ENCODE measurements at regions not wholly inside any gene's neighbourhood (a gene's known extent, or its start where the extent isn't known, plus 50 kb on each side); places are given as distances from the start of the nearest gene placed in this dataset.

GRCh38 chrX:7385131-7385530 lies 237.2 kb upstream of the PUDP start:
- in situ Hi-C loops (cut with MboI; ENCODE audit: low sequenced_read_pairs, unreplicated experiment): no loop called here
- no peak for TF ChIP-seq CTCF (IDR thresholded peaks at IDR 0.05; ENCODE audit: borderline replicate concordance, control extremely low read depth, extremely low read depth, insufficient read depth, missing control alignments)
- DNase-seq (ENCODE audit: low spot score): no peak

- in situ Hi-C loops (cut with MboI; ENCODE audit: low sequenced_read_pairs, unreplicated experiment): no loop called here
- no peak for TF ChIP-seq CTCF (IDR thresholded peaks at IDR 0.05; ENCODE audit: borderline replicate concordance, control extremely low read depth, extremely low read depth, insufficient read depth, missing control alignments)
These were observed 230.5 kb upstream of the PUDP start for GRCh38 chrX:7378406-7378805.

DNA sequence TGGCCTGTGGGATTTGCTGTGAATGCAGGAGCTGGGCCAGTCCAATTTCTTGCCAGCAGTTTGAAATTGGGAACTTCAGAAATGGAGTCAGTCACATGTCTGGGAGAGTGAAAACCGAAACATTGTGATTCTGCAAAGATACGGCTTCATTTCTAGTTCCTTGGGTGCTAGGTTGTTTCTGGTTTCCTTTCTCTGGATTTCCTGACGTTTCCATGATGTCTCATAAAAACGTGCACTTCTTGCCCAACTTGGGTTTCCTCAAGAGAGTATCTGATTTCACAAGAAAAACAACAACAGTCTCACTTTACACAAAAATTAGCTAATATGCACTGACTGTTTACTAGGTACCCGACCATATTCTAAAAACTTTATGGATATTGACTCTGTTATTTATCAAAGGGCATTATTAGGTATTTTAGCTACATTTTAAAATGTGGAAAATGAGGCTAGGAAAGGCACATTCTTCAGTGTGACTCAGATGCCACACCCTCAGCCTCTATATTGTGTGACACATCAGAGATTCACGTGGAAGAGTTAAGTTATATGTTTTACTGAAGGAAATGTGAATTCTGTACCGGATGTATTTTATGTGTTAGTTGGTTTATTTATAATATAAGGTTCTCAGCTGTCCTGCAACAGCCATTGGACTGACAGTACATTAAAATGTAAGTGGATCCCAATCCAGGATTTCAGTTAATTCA lies 225.0 kb upstream of the PUDP start:
- no peak for TF ChIP-seq CTCF (IDR thresholded peaks at IDR 0.05; ENCODE audit: borderline replicate concordance, control extremely low read depth, extremely low read depth, insufficient read depth, missing control alignments)
- in situ Hi-C loops (cut with MboI; ENCODE audit: low sequenced_read_pairs, unreplicated experiment): no loop called here
- no peak for DNase-seq (ENCODE audit: low spot score)

More at GRCh38 chrX:7378406-7378805, 230.5 kb upstream of the PUDP start:
- no peak for DNase-seq (ENCODE audit: low spot score)

GRCh38 chrX:7362111-7362510 lies 214.2 kb upstream of the PUDP start:
- TF ChIP-seq CTCF (IDR thresholded peaks at IDR 0.05; ENCODE audit: borderline replicate concordance, control extremely low read depth, extremely low read depth, insufficient read depth, missing control alignments): no peak
- no peak for DNase-seq (ENCODE audit: low spot score)
- in situ Hi-C loops (cut with MboI; ENCODE audit: low sequenced_read_pairs, unreplicated experiment): no loop called here

- DNase-seq (ENCODE audit: low spot score): no peak
- TF ChIP-seq CTCF (IDR thresholded peaks at IDR 0.05; ENCODE audit: borderline replicate concordance, control extremely low read depth, extremely low read depth, insufficient read depth, missing control alignments): no peak
- in situ Hi-C loops (cut with MboI; ENCODE audit: low sequenced_read_pairs, unreplicated experiment): no loop called here
These were observed 204.0 kb upstream of the PUDP start for GRCh38 chrX:7351926-7352325.

GRCh38 chrX:7347465-7347864 lies 199.5 kb upstream of the PUDP start:
- in situ Hi-C loops (cut with MboI; ENCODE audit: low sequenced_read_pairs, unreplicated experiment): no loop called here
- no peak for DNase-seq (ENCODE audit: low spot score)
- TF ChIP-seq CTCF (IDR thresholded peaks at IDR 0.05; ENCODE audit: borderline replicate concordance, control extremely low read depth, extremely low read depth, insufficient read depth, missing control alignments): no peak

Measured in GM13976 (cell line).